K562 (cell line): ENCODE measurements at regions not wholly inside any gene's neighbourhood (a gene's known extent, or its start where the extent isn't known, plus 50 kb on each side); places are given as distances from the start of the nearest gene placed in this dataset.

Source experiments
- ATAC-seq: fragments of 200-7000 bp; cut with Tn5 transposase; 3 replicates; pipeline ENCODE4 v1.9.1; 2020; ENCODE audit warnings: moderate library complexity
- BruUV-seq: library from RNA; stranded (reverse); fragments of 400-500 nt; replicated peaks from 2 replicates; lab custom pipeline; 2021; lab: Mats Ljungman, UMichigan
- CTCF ChIA-PET: fragments of 300-600 bp; formaldehyde crosslinking; extraction: SDS; loops from one replicate; lab custom pipeline; 2021; ENCODE audit warnings: low intra/inter-chr PET ratio; lab: Yijun Ruan, JAX
- POLR2A ChIA-PET: fragments of 300-600, 350-650 bp; sonication (Branson Sonifier 250); formaldehyde crosslinking; extraction: SDS; loops from one replicate; lab custom pipeline; 2021; ENCODE audit warnings: antibody characterized with exemption, inconsistent platforms; lab: Yijun Ruan, JAX
- DNase-seq, 4 experiments: peaks; one replicate each; pipeline versions ENCODE4 v3.0.0 to v3.0.0-alpha.2; 2011 to 2018; ENCODE audit warnings: low spot score in 3 of 4, mixed read lengths in 3 of 4; ENCODE audit errors: extremely low read depth in 1 of 4
- FAIRE-seq: peaks from 2 replicates; lab custom pipeline; 2011; peaks lifted over from hg19 to GRCh38; lab: Jason Lieb, UNC
- H2AFZ ChIP-seq: 2 replicates; pipeline ENCODE4 v1.6.0; 2011; ENCODE audit warnings: low read depth, low read length, control low read depth, inconsistent platforms
- H3K27ac ChIP-seq: fragments of 200-600 bp; 3 replicates; pipeline ENCODE4 v1.8.0; 2011; ENCODE audit warnings: low read depth, mild to moderate bottlenecking, control low read depth, inconsistent platforms, low read length, moderate library complexity, mixed read lengths; ENCODE audit errors: extremely low read depth
- H3K27me3 ChIP-seq, 2 experiments: fragments of 300-600 bp in 1 of 2; 2 replicates in 1 of 2; 3 replicates in 1 of 2; pipeline versions ENCODE4 v1.6.0 to v1.8.0; 2011; ENCODE audit warnings: inconsistent platforms in 2 of 2, low read length in 2 of 2, mild to moderate bottlenecking in 1 of 2, mixed read lengths in 1 of 2, moderate library complexity in 1 of 2; ENCODE audit not compliant: control insufficient read depth in 2 of 2, insufficient read depth in 2 of 2
- H3K36me3 ChIP-seq: fragments of 300-600 bp; 3 replicates; pipeline ENCODE4 v1.8.0; 2011; ENCODE audit warnings: mild to moderate bottlenecking, low read length, inconsistent platforms; ENCODE audit not compliant: control insufficient read depth, insufficient read depth
- H3K4me1 ChIP-seq, 2 experiments: fragments of 200-600 bp in 1 of 2; replicated peaks in 1 of 2; 2 replicates in 1 of 2; 3 replicates in 1 of 2; pipeline versions ENCODE4 v1.5.1 to v1.8.0; 2011; ENCODE audit warnings: inconsistent platforms in 2 of 2, low read length in 2 of 2, mild to moderate bottlenecking in 1 of 2, mixed read lengths in 1 of 2, moderate library complexity in 1 of 2; ENCODE audit not compliant: control insufficient read depth in 2 of 2, insufficient read depth in 2 of 2
- H3K4me2 ChIP-seq: 2 replicates; pipeline ENCODE4 v1.6.1; 2011; ENCODE audit warnings: low read length, control low read depth, inconsistent platforms, mixed read lengths; ENCODE audit not compliant: insufficient read depth
- H3K4me3 ChIP-seq: fragments of 200-600 bp; sonication (generic), shearing (Covaris generic); 2 replicates; pipeline ENCODE4 v1.5.1; 2016; ENCODE audit warnings: control low read depth, inconsistent platforms
- H3K79me2 ChIP-seq: fragments of 200-600 bp; 3 replicates; pipeline ENCODE4 v1.8.0; 2011; ENCODE audit warnings: low read length, inconsistent platforms; ENCODE audit not compliant: control insufficient read depth, insufficient read depth
- H3K9ac ChIP-seq, 2 experiments: 2 replicates each; pipeline versions ENCODE4 v1.6.0 to v1.6.1; 2011; ENCODE audit warnings: low read depth in 2 of 2, low read length in 2 of 2, control low read depth in 1 of 2, inconsistent platforms in 1 of 2, mild to moderate bottlenecking in 1 of 2, mixed read lengths in 1 of 2; ENCODE audit not compliant: insufficient read depth in 1 of 2
- H3K9me1 ChIP-seq: one replicate; pipeline ENCODE4 v1.6.0; 2011; ENCODE audit warnings: inconsistent platforms, mild to moderate bottlenecking, low read length, moderate library complexity; ENCODE audit not compliant: control insufficient read depth, insufficient read depth
- H3K9me3 ChIP-seq: replicated peaks from 2 replicates; pipeline ENCODE4 v1.5.1; 2011; ENCODE audit warnings: low read depth, low read length, inconsistent platforms; ENCODE audit not compliant: control insufficient read depth, insufficient read depth
- H4K20me1 ChIP-seq: replicated peaks from 2 replicates; pipeline ENCODE4 v1.6.1; 2011; ENCODE audit warnings: low read length, inconsistent platforms, mixed read lengths; ENCODE audit not compliant: control insufficient read depth, insufficient read depth
- BRF2 ChIP-seq: IDR thresholded peaks from 3 replicates; pipeline ENCODE4 v1.6.1; 2011; ENCODE audit warnings: borderline replicate concordance, mild to moderate bottlenecking; ENCODE audit not compliant: insufficient read length, insufficient read depth
- E2F3 ChIP-seq: fragments of 250-450 bp; sonication (Bioruptor Pico); IDR thresholded peaks from 2 replicates; pipeline ENCODE4 v1.4.0; 2020; ENCODE audit warnings: mild to moderate bottlenecking
- HOMEZ ChIP-seq: fragments of 250-450 bp; sonication (Bioruptor Pico); IDR thresholded peaks from 2 replicates; pipeline ENCODE4 v1.4.0; 2020; ENCODE audit warnings: mild to moderate bottlenecking, moderate library complexity
- ILF3 ChIP-seq: fragments of 450-650 bp; IDR thresholded peaks from 2 replicates; pipeline ENCODE4 v1.6.1; 2018; ENCODE audit warnings: antibody characterized with exemption, mild to moderate bottlenecking, moderate library complexity, borderline replicate concordance
- WGBS: fragments of 100-300 bp; shearing (Covaris generic); methylation state at CpG from one replicate; pipeline ENCODE4 v1.1.6; 2016; ENCODE audit warnings: low coverage, mixed read lengths; ENCODE audit not compliant: insufficient coverage; ENCODE audit errors: missing lambda C conversion rate; 5-methylcytosine and 5-hydroxymethylcytosine counted together
- in situ Hi-C: fragments of 300-500 bp; cut with MboI; formaldehyde crosslinking; loops from 4 replicates; pipeline ENCODE4 v1.15.0; 2018; ENCODE audit warnings: inconsistent platforms, mixed read lengths
- intact Hi-C: fragments of 100-400 bp; cut with micrococcal nuclease; formaldehyde crosslinking; loops from 2 replicates; pipeline ENCODE4 v1.14.2; 2022

- no peaks in the 10 kb centered on the region for H3K36me3 ChIP-seq
- H3K9me3 ChIP-seq, result no peaks in the 10 kb centered on the region
- H3K9ac ChIP-seq, result no peak overlapping the region
- no peaks in the 10 kb centered on the region for H3K27me3 ChIP-seq
- ChIA-PET CTCF (no interaction called here), POLR2A (no interaction called here)
- no peaks in the 10 kb centered on the region for H3K4me1 ChIP-seq
- in situ Hi-C loops (no loop called here), intact Hi-C loops (no loop called here)
- DNase-seq (no peak), FAIRE-seq (no peak), ATAC-seq (no peak)
- no TSS peak for BruUV-seq
- no peaks in the 10 kb centered on the region for H3K9me1 ChIP-seq
- H3K4me2 ChIP-seq, result no peak overlapping the region
- 8% methylated on average over 4 of the region's 4 CpGs for WGBS
- no peak overlapping the region for H3K4me3 ChIP-seq
- no peaks in the 10 kb centered on the region for H4K20me1 ChIP-seq
- TF ChIP-seq E2F3 (no peak), BRF2 (no peak), ILF3 (no peak), HOMEZ (CRISPR knock-in tag) (no peak)
- no peak overlapping the region for H3K27ac ChIP-seq
- H3K79me2 ChIP-seq, result no peaks in the 10 kb centered on the region
- H2AFZ ChIP-seq, result no peak overlapping the region
Measured at GRCh38 chr2:228541789-228542188, 360.3 kb upstream of the SPHKAP start.
